Kidney (tissue), 13 donors: ENCODE measurements at regions not wholly inside any gene's neighbourhood (a gene's known extent, or its start where the extent isn't known, plus 50 kb on each side); places are given as distances from the start of the nearest gene placed in this dataset.

Experiments
- DNase-seq, 5 donors: peaks; one replicate each; pipeline ENCODE4 v3.0.0-alpha.2; 2013 to 2020
- FAIRE-seq: peaks from 2 replicates; lab custom pipeline; 2012; peaks lifted over from hg19 to GRCh38; lab: Jason Lieb, UNC
- H3K27ac ChIP-seq, 2 donors: one replicate each; pipeline ENCODE4 v1.7.0; 2013; ENCODE audit warnings: low read depth in 2 of 2, low read length in 2 of 2, inconsistent platforms in 1 of 2
- H3K27me3 ChIP-seq: one replicate; pipeline ENCODE4 v1.7.1; 2013; ENCODE audit warnings: low read length, inconsistent platforms; ENCODE audit not compliant: control insufficient read depth, insufficient read depth
- H3K36me3 ChIP-seq, 3 donors: one replicate each; pipeline versions ENCODE4 v1.7.0 to v1.7.1; 2013; ENCODE audit warnings: low read length in 3 of 3, control low read depth in 1 of 3, inconsistent platforms in 1 of 3; ENCODE audit not compliant: insufficient read depth in 3 of 3, control insufficient read depth in 2 of 3
- H3K4me1 ChIP-seq, 3 donors: one replicate each; pipeline versions ENCODE4 v1.7.0 to v1.7.1; 2013; ENCODE audit warnings: low read length in 3 of 3, inconsistent platforms in 1 of 3, low read depth in 1 of 3; ENCODE audit not compliant: control insufficient read depth in 2 of 3, insufficient read depth in 2 of 3
- H3K4me3 ChIP-seq, 3 donors: one replicate each; pipeline versions ENCODE4 v1.7.0 to v1.8.1; 2013; ENCODE audit warnings: low read length in 3 of 3, control low read depth in 1 of 3, inconsistent platforms in 1 of 3
- H3K9ac ChIP-seq, 3 donors: one replicate each; pipeline versions ENCODE4 v1.7.0 to v1.7.1; 2013; ENCODE audit warnings: low read length in 3 of 3, control low read depth in 1 of 3, inconsistent platforms in 1 of 3
- H3K9me3 ChIP-seq, 3 donors: one replicate each; pipeline versions ENCODE4 v1.7.0 to v1.7.1; 2013; ENCODE audit warnings: low read length in 3 of 3, control low read depth in 1 of 3, inconsistent platforms in 1 of 3; ENCODE audit not compliant: control insufficient read depth in 2 of 3, insufficient read depth in 1 of 3
- intact Hi-C: fragments of 100-400 bp; cut with DNase I; formaldehyde crosslinking; loops from one replicate; pipeline ENCODE4 v1.11.1; 2022
- TF ChIP-seq, protein P1 (sequence below): IDR thresholded peaks from 3 replicates; pipeline ENCODE4 v1.5.1; 2012; ENCODE audit warnings: mild to moderate bottlenecking, moderate library complexity, borderline replicate concordance; ENCODE audit not compliant: insufficient read depth; ENCODE audit errors: extremely low read depth
- donor health status: control.
- donor health status: control.
- donor health status: control.
- donor health status: control.
- donor health status: control.
- donor health status: DM: yes; HTN: yes; CAD: no.
- donor health status: Normal renal cell carcinoma (clear cell type).

DNA sequence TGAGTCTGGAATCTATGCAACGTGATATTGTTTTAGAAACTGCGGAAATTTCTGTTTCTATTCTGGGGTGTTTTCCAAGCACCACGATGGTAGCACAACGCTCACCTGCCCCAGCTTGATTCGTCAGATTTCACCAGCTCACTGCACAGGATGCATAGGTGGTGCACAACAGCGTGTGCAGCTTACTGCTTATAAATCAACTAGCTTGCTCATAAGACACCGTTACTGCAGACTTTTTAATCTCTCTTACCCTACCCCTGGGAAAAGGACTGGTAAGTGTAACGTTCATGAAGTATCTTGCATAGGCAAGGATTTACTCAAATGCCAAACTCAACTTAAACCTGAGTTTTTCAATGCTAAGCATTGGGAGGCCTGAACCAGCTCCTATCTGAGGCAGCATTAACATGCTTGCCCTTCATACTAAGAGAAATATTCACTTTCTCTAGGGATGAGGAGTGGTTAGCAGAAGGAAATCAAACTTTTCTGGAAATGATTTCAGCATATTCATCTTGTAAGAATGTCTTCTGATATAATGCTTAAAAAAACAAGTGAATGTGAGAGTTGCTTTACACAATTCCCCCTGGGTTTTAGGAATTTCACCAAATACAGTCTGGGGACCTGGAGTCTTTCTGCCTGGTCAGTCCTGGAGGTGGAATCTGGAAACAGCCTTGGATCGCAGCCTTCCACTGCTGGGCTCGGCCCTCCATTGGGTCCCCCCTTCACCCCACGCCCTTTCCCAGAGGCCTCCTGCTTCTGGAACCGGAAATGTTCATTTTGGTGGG, 100.6 kb downstream of the DACT2 start:
- H3K27ac ChIP-seq = no peak overlapping the region
- DNase-seq (peak in 2 of 5 donors; percentile 30 to 40), FAIRE-seq (no peak)
- no peak overlapping the region for H3K4me3 ChIP-seq
- TF ChIP-seq, protein P1, sequence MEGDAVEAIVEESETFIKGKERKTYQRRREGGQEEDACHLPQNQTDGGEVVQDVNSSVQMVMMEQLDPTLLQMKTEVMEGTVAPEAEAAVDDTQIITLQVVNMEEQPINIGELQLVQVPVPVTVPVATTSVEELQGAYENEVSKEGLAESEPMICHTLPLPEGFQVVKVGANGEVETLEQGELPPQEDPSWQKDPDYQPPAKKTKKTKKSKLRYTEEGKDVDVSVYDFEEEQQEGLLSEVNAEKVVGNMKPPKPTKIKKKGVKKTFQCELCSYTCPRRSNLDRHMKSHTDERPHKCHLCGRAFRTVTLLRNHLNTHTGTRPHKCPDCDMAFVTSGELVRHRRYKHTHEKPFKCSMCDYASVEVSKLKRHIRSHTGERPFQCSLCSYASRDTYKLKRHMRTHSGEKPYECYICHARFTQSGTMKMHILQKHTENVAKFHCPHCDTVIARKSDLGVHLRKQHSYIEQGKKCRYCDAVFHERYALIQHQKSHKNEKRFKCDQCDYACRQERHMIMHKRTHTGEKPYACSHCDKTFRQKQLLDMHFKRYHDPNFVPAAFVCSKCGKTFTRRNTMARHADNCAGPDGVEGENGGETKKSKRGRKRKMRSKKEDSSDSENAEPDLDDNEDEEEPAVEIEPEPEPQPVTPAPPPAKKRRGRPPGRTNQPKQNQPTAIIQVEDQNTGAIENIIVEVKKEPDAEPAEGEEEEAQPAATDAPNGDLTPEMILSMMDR = no peak
- H3K9ac ChIP-seq = no peak overlapping the region
- H3K9me3 ChIP-seq = no peaks in the 10 kb centered on the region
- H3K4me1 ChIP-seq = peaks cover 0 to 3% (median 0%) of the 10 kb centered on the region in 3 donors
- intact Hi-C loops = no loop called here
- no peaks in the 10 kb centered on the region for H3K36me3 ChIP-seq
- no peaks in the 10 kb centered on the region for H3K27me3 ChIP-seq

DNA sequence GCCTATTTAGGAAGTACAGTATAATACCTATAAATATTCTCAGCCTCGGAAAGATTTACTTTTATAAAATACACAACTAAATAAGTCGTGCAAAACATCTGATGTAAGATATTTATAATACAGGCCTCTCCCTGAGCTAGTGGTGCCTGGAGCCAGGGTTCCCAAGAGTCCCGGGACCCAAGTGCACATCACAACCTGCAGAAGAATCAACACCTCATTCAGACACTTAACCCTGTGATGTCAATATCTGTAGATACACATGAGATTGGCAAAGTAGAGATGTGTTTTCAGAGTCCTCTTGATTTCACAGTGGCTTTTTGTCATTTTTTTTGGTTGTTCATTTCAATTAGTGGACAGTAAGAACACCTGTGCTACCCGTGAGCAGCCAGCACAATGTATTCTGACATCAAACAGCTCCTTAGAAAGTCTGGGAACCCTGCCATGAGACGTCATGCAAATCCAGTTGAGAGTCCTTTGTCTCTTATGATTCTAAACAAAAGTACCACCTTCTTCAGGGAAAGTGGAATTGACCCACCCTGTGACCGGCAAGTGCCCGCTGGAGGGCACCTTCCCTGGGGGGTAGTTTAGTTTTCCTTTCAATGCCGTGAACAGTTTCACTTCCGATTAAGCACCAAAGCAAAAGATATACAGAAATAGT, 101.6 kb downstream of the DACT2 start:
- H3K36me3 ChIP-seq = no peaks in the 10 kb centered on the region
- no peaks in the 10 kb centered on the region for H3K9me3 ChIP-seq
- FAIRE-seq (no peak), DNase-seq (peak in 2 of 5 donors; percentile 18 to 49)
- no peak overlapping the region for H3K9ac ChIP-seq
- TF ChIP-seq, protein P1 = no peak
- intact Hi-C loops = no loop called here
- peaks cover 0 to 3% (median 0%) of the 10 kb centered on the region in 3 donors for H3K4me1 ChIP-seq
- no peak overlapping the region for H3K27ac ChIP-seq
- H3K4me3 ChIP-seq = no peak overlapping the region
- no peaks in the 10 kb centered on the region for H3K27me3 ChIP-seq

- TF ChIP-seq, protein P1 = no peak
- Histone ChIP-seq H3K9ac (no peak overlapping the region), H3K36me3 (no peaks in the 10 kb centered on the region), H3K4me1 (peaks cover 0 to 3% (median 0%) of the 10 kb centered on the region in 3 donors), H3K9me3 (no peaks in the 10 kb centered on the region), H3K27me3 (no peaks in the 10 kb centered on the region), H3K27ac (no peak overlapping the region), H3K4me3 (no peak overlapping the region)
- DNase-seq (peak in 2 of 5 donors; percentile 46 to 56), FAIRE-seq (no peak)
- intact Hi-C loops = no loop called here
Observed at GRCh38 chr6:168217216-168217879, 102.2 kb downstream of the DACT2 start.
